ENCODE measurements at regions not wholly inside any gene's neighbourhood (a gene's known extent, or its start where the extent isn't known, plus 50 kb on each side); places are given as distances from the start of the nearest gene placed in this dataset.

DNA sequence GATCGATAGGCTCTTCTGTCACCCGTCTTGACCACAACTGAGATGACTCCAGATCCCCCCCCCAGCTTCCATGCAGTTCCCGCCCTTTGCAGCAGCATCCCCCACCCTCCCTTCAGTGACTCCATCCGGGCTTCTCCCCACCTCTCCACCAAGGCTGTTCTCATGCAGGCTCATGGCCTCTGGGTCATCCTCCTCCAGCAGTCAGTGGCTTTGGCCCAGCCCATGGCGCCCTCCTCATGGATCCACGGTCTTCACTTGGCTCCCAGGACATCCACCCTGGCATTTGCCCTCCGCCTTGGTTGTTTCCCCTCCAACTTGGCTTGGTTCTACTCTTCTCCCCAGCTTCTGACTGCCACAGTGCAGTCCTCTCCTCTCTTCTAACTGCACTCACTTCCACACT lies 96.7 kb upstream of the RUFY1 start:
- TF ChIP-seq, protein P1, sequence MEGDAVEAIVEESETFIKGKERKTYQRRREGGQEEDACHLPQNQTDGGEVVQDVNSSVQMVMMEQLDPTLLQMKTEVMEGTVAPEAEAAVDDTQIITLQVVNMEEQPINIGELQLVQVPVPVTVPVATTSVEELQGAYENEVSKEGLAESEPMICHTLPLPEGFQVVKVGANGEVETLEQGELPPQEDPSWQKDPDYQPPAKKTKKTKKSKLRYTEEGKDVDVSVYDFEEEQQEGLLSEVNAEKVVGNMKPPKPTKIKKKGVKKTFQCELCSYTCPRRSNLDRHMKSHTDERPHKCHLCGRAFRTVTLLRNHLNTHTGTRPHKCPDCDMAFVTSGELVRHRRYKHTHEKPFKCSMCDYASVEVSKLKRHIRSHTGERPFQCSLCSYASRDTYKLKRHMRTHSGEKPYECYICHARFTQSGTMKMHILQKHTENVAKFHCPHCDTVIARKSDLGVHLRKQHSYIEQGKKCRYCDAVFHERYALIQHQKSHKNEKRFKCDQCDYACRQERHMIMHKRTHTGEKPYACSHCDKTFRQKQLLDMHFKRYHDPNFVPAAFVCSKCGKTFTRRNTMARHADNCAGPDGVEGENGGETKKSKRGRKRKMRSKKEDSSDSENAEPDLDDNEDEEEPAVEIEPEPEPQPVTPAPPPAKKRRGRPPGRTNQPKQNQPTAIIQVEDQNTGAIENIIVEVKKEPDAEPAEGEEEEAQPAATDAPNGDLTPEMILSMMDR (IDR thresholded peaks at IDR 0.05; ENCODE audit: low read length): no peak
- no peak for TF ChIP-seq EZH2 (IDR thresholded peaks at IDR 0.05; ENCODE audit: borderline replicate concordance, low read length)

Data from OCI-LY1 (cell line).